Embryonic facial prominence (tissue), 1 donor: ENCODE measurements at regions not wholly inside any gene's neighbourhood (a gene's known extent, or its start where the extent isn't known, plus 50 kb on each side); places are given as distances from the start of the nearest gene placed in this dataset.

ENCODE experiments used
- DNase-seq: peaks from one replicate; pipeline ENCODE4 v3.0.0-alpha.2; 2016; ENCODE audit errors: extremely low spot score

- DNase-seq: no peak
Measured at GRCh38 chr12:98389593-98389992, 125.8 kb upstream of the TMPO start.

GRCh38 chr12:98397323-98398105, 117.9 kb upstream of the TMPO start:
- DNase-seq: peak; percentile 53

- no peak for DNase-seq
Measured at GRCh38 chr12:98399532-98399931, 115.9 kb upstream of the TMPO start.

DNA sequence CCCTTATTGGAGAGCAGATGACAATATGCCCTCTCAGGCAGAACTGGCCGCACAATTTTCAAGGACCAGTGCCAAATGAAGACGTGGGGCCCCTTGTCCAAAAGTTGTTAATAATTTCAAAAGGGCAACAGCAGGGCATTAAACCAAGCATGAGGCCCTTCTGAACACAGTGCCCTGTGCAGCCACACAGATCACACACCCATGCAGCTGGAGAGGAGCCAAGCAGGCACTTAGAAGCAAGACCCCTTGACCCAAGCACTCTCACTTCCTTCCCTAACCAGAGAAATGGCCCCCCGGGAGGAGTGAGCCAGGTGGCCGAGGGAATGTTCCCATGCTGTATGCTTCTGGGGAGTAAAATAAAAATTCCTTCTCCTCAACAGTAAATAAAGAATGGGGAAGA, 114.0 kb upstream of the TMPO start:
- no peak for DNase-seq

DNA sequence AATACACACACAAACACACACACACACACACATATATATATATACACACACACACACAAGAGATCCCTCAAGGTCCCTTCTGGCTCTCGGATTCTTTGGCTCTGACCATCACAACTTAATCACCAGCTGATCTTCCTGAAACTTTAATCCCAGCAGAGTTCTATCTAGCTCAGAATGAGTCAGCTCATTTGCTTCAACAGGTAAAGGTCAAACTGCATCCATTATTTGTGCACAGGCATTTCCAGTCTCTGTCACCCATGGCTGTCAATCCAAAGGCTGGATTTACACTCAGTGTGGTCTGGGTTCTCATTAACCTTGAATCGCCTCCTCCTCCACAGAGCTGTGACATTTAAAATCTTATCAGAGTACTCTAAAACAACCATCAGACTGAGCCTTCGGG, 113.3 kb upstream of the TMPO start:
- no peak for DNase-seq

GRCh38 chr12:98402671-98403070, 112.7 kb upstream of the TMPO start:
- no peak for DNase-seq

- no peak for DNase-seq
Measured at GRCh38 chr12:98403385-98403784, 112.0 kb upstream of the TMPO start.

- DNase-seq: no peak
Measured at GRCh38 chr12:98403936-98404335, 111.5 kb upstream of the TMPO start.

GRCh38 chr12:98405805-98406366, 109.5 kb upstream of the TMPO start:
- no peak for DNase-seq

GRCh38 chr12:98406378-98406777, 109.0 kb upstream of the TMPO start:
- DNase-seq: no peak

- no peak for DNase-seq
Measured at GRCh38 chr12:98408681-98409080, 106.7 kb upstream of the TMPO start.

DNA sequence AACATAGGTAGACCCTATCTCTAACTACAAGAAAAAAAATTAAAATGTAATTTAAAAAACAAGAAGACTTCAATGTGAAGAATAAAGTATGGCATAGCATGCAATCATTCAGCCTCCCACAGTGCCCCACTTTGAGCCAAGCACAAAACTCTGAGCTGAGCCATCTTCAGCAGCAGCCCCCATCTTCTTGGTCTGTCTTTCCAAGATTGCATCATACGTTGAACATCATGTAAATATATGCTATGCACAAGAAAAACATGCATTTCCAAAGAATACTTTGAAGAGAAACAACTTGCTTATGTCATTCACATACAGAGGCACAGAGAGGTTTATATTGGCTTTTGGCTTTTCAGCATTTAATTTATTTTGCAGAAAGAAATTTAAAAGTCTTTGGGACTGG, 105.8 kb upstream of the TMPO start:
- DNase-seq: no peak

GRCh38 chr12:98410356-98410755, 105.0 kb upstream of the TMPO start:
- no peak for DNase-seq

DNA sequence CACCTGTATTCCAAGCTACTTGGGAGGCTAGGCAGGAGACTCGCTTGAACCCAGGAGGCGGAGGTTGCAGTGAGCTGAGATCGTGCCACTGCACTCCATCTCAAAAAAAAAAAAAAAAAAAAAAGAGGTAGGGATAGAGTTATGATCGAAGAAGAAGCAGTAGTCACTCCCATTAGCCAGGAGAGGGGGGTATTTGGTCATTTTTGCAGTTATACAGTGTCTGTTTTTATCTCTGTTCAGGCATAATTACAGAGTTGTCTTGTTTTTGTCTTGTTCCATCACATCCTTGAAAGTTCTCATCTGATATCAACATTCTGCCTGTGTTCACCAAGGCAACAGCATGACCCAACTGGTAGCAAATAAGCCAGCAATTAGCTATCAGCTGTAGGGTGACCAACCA, 98.5 kb upstream of the TMPO start:
- DNase-seq: no peak

- no peak for DNase-seq
Measured at GRCh38 chr12:98417266-98417665, 98.1 kb upstream of the TMPO start.

- DNase-seq: peak; percentile 78
Measured at GRCh38 chr12:98418357-98419075, 96.9 kb upstream of the TMPO start.

DNA sequence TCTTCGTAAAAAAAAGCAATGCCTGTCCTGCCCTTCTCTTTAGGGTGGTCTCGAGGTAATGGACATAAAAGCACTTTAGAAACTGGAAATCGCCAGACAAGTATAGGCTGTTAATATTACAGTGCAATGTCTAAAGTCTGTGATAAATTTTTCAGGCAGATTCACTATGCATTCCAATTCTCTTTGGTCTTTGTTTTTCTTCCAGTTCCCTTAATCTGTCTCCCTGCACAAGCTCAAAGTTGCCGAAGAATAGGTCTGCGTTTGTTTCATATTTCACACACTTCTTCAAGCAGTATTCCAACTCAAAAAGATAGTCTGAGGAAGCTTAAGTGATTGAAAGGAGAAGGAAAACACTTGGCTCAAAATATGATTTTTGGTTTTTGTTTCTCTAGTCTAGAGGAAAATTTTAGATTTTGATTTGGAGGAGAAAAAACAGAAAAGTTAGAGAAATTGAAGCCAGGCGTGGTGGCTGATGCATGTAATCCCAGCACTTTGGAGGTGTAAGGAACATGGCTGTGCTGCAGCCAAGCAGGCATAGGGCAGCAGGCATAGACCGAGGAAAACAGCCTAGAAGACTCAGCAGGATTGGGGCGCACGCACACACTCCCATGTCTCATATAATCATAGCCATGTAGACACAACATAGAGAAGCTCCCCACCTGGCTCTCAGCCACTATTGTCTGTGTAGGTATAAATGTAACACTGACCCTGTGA, 96.2 kb upstream of the TMPO start:
- DNase-seq: no peak

- no peak for DNase-seq
Measured at GRCh38 chr12:98419795-98420404, 95.5 kb upstream of the TMPO start.

DNA sequence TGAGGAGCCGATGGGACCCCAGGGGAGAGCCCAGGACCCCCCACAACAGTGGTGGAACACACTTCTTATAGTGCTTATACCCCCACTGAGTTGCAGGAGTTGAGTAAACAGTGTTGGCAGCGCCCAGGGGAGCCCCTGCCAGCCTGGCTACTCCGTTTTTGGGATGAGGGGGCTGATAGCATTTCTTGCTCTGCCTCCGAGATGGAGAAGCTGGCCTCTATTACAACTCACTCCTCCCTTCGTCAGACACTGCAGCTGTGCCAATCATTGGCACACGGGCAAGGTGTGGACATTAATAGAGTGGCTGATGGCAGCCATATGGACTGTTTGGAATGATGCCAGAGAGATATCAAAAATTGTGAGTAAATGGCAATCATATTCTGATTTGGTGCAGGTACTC, 94.9 kb upstream of the TMPO start:
- DNase-seq: no peak

DNA sequence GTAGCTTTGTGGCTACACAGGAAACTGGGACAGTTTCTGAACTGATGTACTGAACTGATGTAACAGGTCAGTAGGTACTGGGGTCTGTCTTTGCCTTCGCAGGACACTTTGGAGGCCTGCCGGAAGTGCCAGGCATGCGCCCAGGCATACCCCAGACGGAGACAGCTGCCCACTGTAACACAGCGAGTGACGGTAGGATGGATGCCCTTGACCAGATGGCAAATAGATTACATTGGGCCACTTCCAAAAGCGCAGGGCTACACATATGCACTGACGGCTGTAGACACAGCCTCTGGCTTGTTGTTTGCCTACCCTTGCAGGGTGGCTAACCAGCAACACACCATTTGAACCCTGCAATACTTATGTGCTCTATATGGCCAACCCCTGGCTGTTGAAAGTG, 94.1 kb upstream of the TMPO start:
- DNase-seq: no peak

DNA sequence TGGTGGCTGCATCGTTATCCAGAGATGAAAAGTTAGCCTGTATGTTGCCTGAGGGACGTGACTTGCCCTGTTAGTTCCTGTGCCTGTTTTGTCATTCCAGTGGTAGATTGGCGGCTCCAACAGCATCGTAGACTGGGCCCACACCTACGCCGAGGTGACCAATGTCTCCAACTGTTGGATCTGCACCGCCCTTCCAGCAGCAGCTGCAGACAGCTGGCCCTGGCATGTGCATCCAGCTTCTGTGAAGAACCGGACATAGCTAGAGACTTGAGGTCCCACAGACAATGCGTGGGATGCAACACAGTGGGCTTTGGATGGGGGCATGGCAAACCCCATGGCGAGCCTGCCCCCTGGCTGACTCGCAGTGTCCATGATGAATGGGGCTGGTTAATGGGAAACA, 93.0 kb upstream of the TMPO start:
- DNase-seq: no peak

GRCh38 chr12:98422812-98423211, 92.6 kb upstream of the TMPO start:
- DNase-seq: no peak
